Suprapubic skin (tissue), 4 donors: ENCODE measurements at regions not wholly inside any gene's neighbourhood (a gene's known extent, or its start where the extent isn't known, plus 50 kb on each side); places are given as distances from the start of the nearest gene placed in this dataset.

Experiments
- DNase-seq, 2 donors: peaks; one replicate each; pipeline ENCODE4 v3.0.0-alpha.2; 2019; ENCODE audit warnings: low spot score in 2 of 2
- H3K27ac ChIP-seq: fragments of 200-600 bp; sonication (generic); one replicate; pipeline ENCODE4 v1.5.1; 2019
- H3K27me3 ChIP-seq: fragments of 200-600 bp; sonication (generic); one replicate; pipeline ENCODE4 v1.5.1; 2019
- H3K36me3 ChIP-seq: fragments of 200-600 bp; sonication (generic); one replicate; pipeline ENCODE4 v1.5.1; 2019
- H3K4me1 ChIP-seq: fragments of 200-600 bp; sonication (generic); one replicate; pipeline ENCODE4 v1.5.1; 2019
- H3K4me3 ChIP-seq: fragments of 200-600 bp; sonication (generic); one replicate; pipeline ENCODE4 v1.5.1; 2019; ENCODE audit warnings: mild to moderate bottlenecking
- H3K9me3 ChIP-seq: fragments of 200-600 bp; sonication (generic); one replicate; pipeline ENCODE4 v1.5.1; 2019
- CTCF ChIP-seq, 2 donors: fragments of 200-600 bp in 1 of 2; fragments of 450-650 bp in 1 of 2; sonication (generic) in 1 of 2; IDR thresholded peaks; one replicate each; pipeline ENCODE4 v1.5.1; 2016 to 2019; ENCODE audit warnings: antibody characterized with exemption in 2 of 2, mild to moderate bottlenecking in 1 of 2, moderate library complexity in 1 of 2
- EP300 ChIP-seq: sonication (generic); formaldehyde crosslinking; IDR thresholded peaks from one replicate; pipeline ENCODE4 v1.6.1; 2017; ENCODE audit warnings: antibody characterized with exemption
- POLR2A ChIP-seq, 2 donors: fragments of 450-650 bp; IDR thresholded peaks; one replicate each; pipeline ENCODE4 v1.6.1; 2017; ENCODE audit warnings: antibody characterized with exemption in 2 of 2, mild to moderate bottlenecking in 2 of 2, moderate library complexity in 2 of 2
- POLR2AphosphoS5 ChIP-seq, 3 donors: sonication (generic); formaldehyde crosslinking; IDR thresholded peaks; one replicate each; pipeline ENCODE4 v1.6.1; 2017; ENCODE audit warnings: antibody characterized with exemption in 3 of 3
- WGBS: methylation state at CpG from one replicate; pipeline ENCODE4 v1.1.5; 2018; 5-methylcytosine and 5-hydroxymethylcytosine counted together

- no peaks in the 10 kb centered on the region for H3K4me1 ChIP-seq
- no peak overlapping the region for H3K27ac ChIP-seq
- 72% methylated on average over 3 of the region's 3 CpGs for WGBS
- H3K4me3 ChIP-seq = no peak overlapping the region
- TF ChIP-seq CTCF (IDR thresholded peaks at IDR 0.05) (no peak), EP300 (no peak), POLR2A (IDR thresholded peaks at IDR 0.05) (no peak)
- no peaks in the 10 kb centered on the region for H3K9me3 ChIP-seq
- no peaks in the 10 kb centered on the region for H3K27me3 ChIP-seq
- H3K36me3 ChIP-seq = no peaks in the 10 kb centered on the region
- no peak for DNase-seq
Measured at GRCh38 chr16:9031107-9031506, 60.3 kb upstream of the HAPSTR1 start.

GRCh38 chr16:9033125-9033830, 58.2 kb upstream of the HAPSTR1 start:
- DNase-seq = no peak
- Histone ChIP-seq H3K36me3 (no peaks in the 10 kb centered on the region), H3K27ac (no peak overlapping the region), H3K4me1 (no peaks in the 10 kb centered on the region), H3K27me3 (no peaks in the 10 kb centered on the region), H3K4me3 (no peak overlapping the region), H3K9me3 (no peaks in the 10 kb centered on the region)
- WGBS = 70% methylated on average over 5 of the region's 11 CpGs
- peak in 1 of 2 donors; percentile 45 for TF ChIP-seq CTCF (IDR thresholded peaks at IDR 0.05)
- no peak for TF ChIP-seq EP300

- H3K4me1 ChIP-seq = no peaks in the 10 kb centered on the region
Measured at GRCh38 chr16:9034056-9034455, 57.4 kb upstream of the HAPSTR1 start.

GRCh38 chr16:9035996-9036395, 55.4 kb upstream of the HAPSTR1 start:
- TF ChIP-seq POLR2AphosphoS5 (IDR thresholded peaks at IDR 0.05) = no peak
- TF ChIP-seq POLR2A (IDR thresholded peaks at IDR 0.05) = no peak
- no peak for TF ChIP-seq CTCF (IDR thresholded peaks at IDR 0.05)

More at GRCh38 chr16:9034056-9034455, 57.4 kb upstream of the HAPSTR1 start:
- H3K9me3 ChIP-seq = no peaks in the 10 kb centered on the region
- TF ChIP-seq POLR2A (IDR thresholded peaks at IDR 0.05) = no peak
- TF ChIP-seq POLR2AphosphoS5 (IDR thresholded peaks at IDR 0.05) = no peak
- no peak for TF ChIP-seq CTCF (IDR thresholded peaks at IDR 0.05)
- TF ChIP-seq EP300 = no peak
- 88% methylated on average over 8 of the region's 8 CpGs for WGBS
- DNase-seq = no peak
- no peak overlapping the region for H3K4me3 ChIP-seq
- H3K27ac ChIP-seq = no peak overlapping the region
- H3K36me3 ChIP-seq = no peaks in the 10 kb centered on the region
- H3K27me3 ChIP-seq = no peaks in the 10 kb centered on the region

GRCh38 chr16:9039210-9039609, 52.2 kb upstream of the HAPSTR1 start:
- WGBS = 69% methylated on average over 4 of the region's 4 CpGs
- H3K4me1 ChIP-seq = no peaks in the 10 kb centered on the region
- H3K36me3 ChIP-seq = no peaks in the 10 kb centered on the region
- no peaks in the 10 kb centered on the region for H3K9me3 ChIP-seq
- no peak for DNase-seq
- no peak overlapping the region for H3K27ac ChIP-seq
- no peak overlapping the region for H3K4me3 ChIP-seq
- no peaks in the 10 kb centered on the region for H3K27me3 ChIP-seq
- no peak for TF ChIP-seq EP300
- TF ChIP-seq CTCF (IDR thresholded peaks at IDR 0.05) = no peak
- no peak for TF ChIP-seq POLR2AphosphoS5 (IDR thresholded peaks at IDR 0.05)
- no peak for TF ChIP-seq POLR2A (IDR thresholded peaks at IDR 0.05)

More at GRCh38 chr16:9035996-9036395, 55.4 kb upstream of the HAPSTR1 start:
- H3K9me3 ChIP-seq = no peaks in the 10 kb centered on the region
- no peaks in the 10 kb centered on the region for H3K27me3 ChIP-seq
- 57% methylated on average over 5 of the region's 5 CpGs for WGBS
- H3K4me3 ChIP-seq = no peak overlapping the region
- no peak overlapping the region for H3K27ac ChIP-seq
- H3K4me1 ChIP-seq = no peaks in the 10 kb centered on the region
- no peaks in the 10 kb centered on the region for H3K36me3 ChIP-seq
- no peak for DNase-seq
